Right ventricle myocardium inferior (tissue), 1 donor: ENCODE measurements at regions not wholly inside any gene's neighbourhood (a gene's known extent, or its start where the extent isn't known, plus 50 kb on each side); places are given as distances from the start of the nearest gene placed in this dataset.
A peak's percentile ranks its signal among the peaks of the same experiment; 100 is the strongest.

Experiments used
- ATAC-seq: fragments of 200-7000 bp; cut with Tn5 transposase; one replicate; pipeline ENCODE4 v1.9.1; 2020; ENCODE audit warnings: mild to moderate bottlenecking, moderate library complexity
- DNase-seq: peaks from one replicate; pipeline ENCODE4 v3.0.0; 2021; ENCODE audit errors: missing footprints
- intact Hi-C: fragments of 100-400 bp; cut with DNase I; formaldehyde crosslinking; loops from one replicate; pipeline ENCODE4 v1.11.0; 2022
- donor health status: DM: no; HTN: yes; CAD: no; lungs with severe emphysema.

- intact Hi-C loops = loop anchor here (5.0 kb wide), 1 partner anchor 177 kb away; the partner anchor contains the start of gene TGFB2
- no peak for DNase-seq
- ATAC-seq = no peak
Measured at GRCh38 chr1:218524526-218524925, 179.4 kb downstream of the TGFB2 start.

- intact Hi-C loops = no loop called here
- ATAC-seq (no peak), DNase-seq (no peak)
Measured at GRCh38 chr1:218525031-218525430, 179.9 kb downstream of the TGFB2 start.

- DNase-seq = no peak
- no peak for ATAC-seq
- intact Hi-C loops = no loop called here
Measured at GRCh38 chr1:218525451-218526197, 180.5 kb downstream of the TGFB2 start.

GRCh38 chr1:218526198-218526580, 181.1 kb downstream of the TGFB2 start:
- ATAC-seq (no peak), DNase-seq (no peak)
- intact Hi-C loops = no loop called here

GRCh38 chr1:218527737-218528136, 182.6 kb downstream of the TGFB2 start:
- DNase-seq (no peak), ATAC-seq (no peak)
- intact Hi-C loops = no loop called here

- DNase-seq = no peak
- intact Hi-C loops = no loop called here
- no peak for ATAC-seq
Measured at GRCh38 chr1:218529646-218530300, 184.6 kb downstream of the TGFB2 start.

- no peak for ATAC-seq
- intact Hi-C loops = no loop called here
Measured at GRCh38 chr1:218531936-218532335, 186.8 kb downstream of the TGFB2 start.

GRCh38 chr1:218536296-218536986, 191.3 kb downstream of the TGFB2 start:
- intact Hi-C loops = no loop called here
- ATAC-seq (no peak), DNase-seq (no peak)

More at GRCh38 chr1:218531936-218532335, 186.8 kb downstream of the TGFB2 start:
- DNase-seq = no peak

- ATAC-seq (no peak), DNase-seq (no peak)
- intact Hi-C loops = no loop called here
Measured at GRCh38 chr1:218537122-218537913, 192.2 kb downstream of the TGFB2 start.

GRCh38 chr1:218538341-218538740, 193.2 kb downstream of the TGFB2 start:
- intact Hi-C loops = no loop called here
- no peak for ATAC-seq
- no peak for DNase-seq

GRCh38 chr1:218546314-218546713, 201.2 kb downstream of the TGFB2 start:
- ATAC-seq = no peak
- intact Hi-C loops = no loop called here
- no peak for DNase-seq

- intact Hi-C loops = no loop called here
- DNase-seq (no peak), ATAC-seq (no peak)
Measured at GRCh38 chr1:218547957-218548730, 203.0 kb downstream of the TGFB2 start.

GRCh38 chr1:218548764-218549163, 203.6 kb downstream of the TGFB2 start:
- DNase-seq (no peak), ATAC-seq (no peak)
- intact Hi-C loops = no loop called here

GRCh38 chr1:218553197-218553596, 208.1 kb downstream of the TGFB2 start:
- ATAC-seq (no peak), DNase-seq (no peak)
- intact Hi-C loops = no loop called here

GRCh38 chr1:218556016-218556415, 210.9 kb downstream of the TGFB2 start:
- no peak for DNase-seq
- no peak for ATAC-seq
- intact Hi-C loops = no loop called here

GRCh38 chr1:218557731-218558130, 212.6 kb downstream of the TGFB2 start:
- no peak for DNase-seq
- ATAC-seq = peak; percentile 37
- intact Hi-C loops = no loop called here

- DNase-seq = no peak
Measured at GRCh38 chr1:218558271-218558810, 213.2 kb downstream of the TGFB2 start.

GRCh38 chr1:218565377-218565776, 220.2 kb downstream of the TGFB2 start:
- intact Hi-C loops = no loop called here
- no peak for DNase-seq
- no peak for ATAC-seq

More at GRCh38 chr1:218558271-218558810, 213.2 kb downstream of the TGFB2 start:
- ATAC-seq = no peak
- intact Hi-C loops = no loop called here
